Activated CD8-positive, alpha-beta T cell treated with anti-CD3 and anti-CD28 coated beads for 36 hours (primary cell): ENCODE measurements at regions not wholly inside any gene's neighbourhood (a gene's known extent, or its start where the extent isn't known, plus 50 kb on each side); places are given as distances from the start of the nearest gene placed in this dataset.

Experiments used
- ATAC-seq: fragments of 200-7000 bp; cut with Tn5 transposase; one replicate; pipeline ENCODE4 v1.10.0; 2021; ENCODE audit warnings: mild to moderate bottlenecking, moderate library complexity
- CTCF ChIA-PET: fragments of 350-600 bp; sonication (Branson Sonifier 250); formaldehyde crosslinking; loops from one replicate; lab custom pipeline; 2021; ENCODE audit warnings: antibody characterized with exemption; lab: Charles Lee
- POLR2A ChIA-PET: fragments of 350-600 bp; sonication (Branson Sonifier 250); formaldehyde crosslinking; loops from one replicate; lab custom pipeline; 2021; ENCODE audit warnings: antibody characterized with exemption; lab: Charles Lee
- DNase-seq: peaks from one replicate; pipeline ENCODE4 v3.0.0-alpha.2; 2020
- H3K27ac Mint-ChIP-seq: one replicate; pipeline ENCODE4 v1.8.0; 2021; ENCODE audit warnings: mild to moderate bottlenecking, mixed read lengths
- H3K27me3 Mint-ChIP-seq: one replicate; pipeline ENCODE4 v1.8.0; 2021; ENCODE audit warnings: mixed read lengths
- H3K36me3 Mint-ChIP-seq: one replicate; pipeline ENCODE4 v1.8.0; 2021; ENCODE audit warnings: low read depth, mixed read lengths
- H3K4me1 Mint-ChIP-seq: one replicate; pipeline ENCODE4 v1.8.0; 2021; ENCODE audit warnings: low read depth, mixed read lengths
- H3K4me3 Mint-ChIP-seq: one replicate; pipeline ENCODE4 v1.8.0; 2021; ENCODE audit warnings: mild to moderate bottlenecking, moderate library complexity, mixed read lengths
- H3K9me3 Mint-ChIP-seq: one replicate; pipeline ENCODE4 v1.8.0; 2021; ENCODE audit warnings: mixed read lengths
- intact Hi-C: fragments of 100-400 bp; cut with micrococcal nuclease; formaldehyde crosslinking; loops from one replicate; pipeline ENCODE4 v1.10.0; 2022
- TF ChIP-seq, protein P1 (sequence below): fragments of 200-600 bp; IDR thresholded peaks from one replicate; pipeline ENCODE4 v1.8.0; 2022; ENCODE audit warnings: antibody characterized with exemption, mild to moderate bottlenecking

DNA sequence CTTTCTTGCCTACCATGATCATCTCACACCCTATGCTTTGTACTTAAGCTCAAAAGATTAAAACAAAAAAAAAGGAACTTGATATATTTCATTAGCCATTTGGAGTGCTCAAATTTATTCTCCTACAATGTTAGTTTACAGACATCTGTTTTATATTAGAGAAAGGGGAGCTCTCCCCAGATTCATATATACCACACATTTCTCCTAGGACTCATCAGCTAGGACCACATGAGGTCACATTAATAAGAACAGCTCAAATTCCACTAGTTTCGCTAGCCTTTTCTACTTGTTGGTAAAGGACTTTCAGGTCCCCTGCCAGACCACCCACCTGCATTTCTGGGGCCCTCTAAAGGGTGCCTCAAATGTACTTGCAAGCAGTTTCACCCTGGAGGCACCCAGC lies 151.2 kb upstream of the MMADHC start:
- ATAC-seq: no peak
- Mint-ChIP-seq H3K27ac (no peak overlapping the region), H3K9me3 (no peaks in the 10 kb centered on the region), H3K4me1 (no peaks in the 10 kb centered on the region), H3K27me3 (peaks cover 2% of the 10 kb centered on the region), H3K4me3 (no peak overlapping the region), H3K36me3 (no peaks in the 10 kb centered on the region)
- intact Hi-C loops: no loop called here
- DNase-seq: no peak
- TF ChIP-seq, protein P1, sequence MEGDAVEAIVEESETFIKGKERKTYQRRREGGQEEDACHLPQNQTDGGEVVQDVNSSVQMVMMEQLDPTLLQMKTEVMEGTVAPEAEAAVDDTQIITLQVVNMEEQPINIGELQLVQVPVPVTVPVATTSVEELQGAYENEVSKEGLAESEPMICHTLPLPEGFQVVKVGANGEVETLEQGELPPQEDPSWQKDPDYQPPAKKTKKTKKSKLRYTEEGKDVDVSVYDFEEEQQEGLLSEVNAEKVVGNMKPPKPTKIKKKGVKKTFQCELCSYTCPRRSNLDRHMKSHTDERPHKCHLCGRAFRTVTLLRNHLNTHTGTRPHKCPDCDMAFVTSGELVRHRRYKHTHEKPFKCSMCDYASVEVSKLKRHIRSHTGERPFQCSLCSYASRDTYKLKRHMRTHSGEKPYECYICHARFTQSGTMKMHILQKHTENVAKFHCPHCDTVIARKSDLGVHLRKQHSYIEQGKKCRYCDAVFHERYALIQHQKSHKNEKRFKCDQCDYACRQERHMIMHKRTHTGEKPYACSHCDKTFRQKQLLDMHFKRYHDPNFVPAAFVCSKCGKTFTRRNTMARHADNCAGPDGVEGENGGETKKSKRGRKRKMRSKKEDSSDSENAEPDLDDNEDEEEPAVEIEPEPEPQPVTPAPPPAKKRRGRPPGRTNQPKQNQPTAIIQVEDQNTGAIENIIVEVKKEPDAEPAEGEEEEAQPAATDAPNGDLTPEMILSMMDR: no peak
- POLR2A ChIA-PET: no interaction called here
- CTCF ChIA-PET: interaction anchor here (0.6 kb wide), 1 partner anchor 43 kb away, joined by 3 read pairs; no protein-coding TSS in a partner anchor

DNA sequence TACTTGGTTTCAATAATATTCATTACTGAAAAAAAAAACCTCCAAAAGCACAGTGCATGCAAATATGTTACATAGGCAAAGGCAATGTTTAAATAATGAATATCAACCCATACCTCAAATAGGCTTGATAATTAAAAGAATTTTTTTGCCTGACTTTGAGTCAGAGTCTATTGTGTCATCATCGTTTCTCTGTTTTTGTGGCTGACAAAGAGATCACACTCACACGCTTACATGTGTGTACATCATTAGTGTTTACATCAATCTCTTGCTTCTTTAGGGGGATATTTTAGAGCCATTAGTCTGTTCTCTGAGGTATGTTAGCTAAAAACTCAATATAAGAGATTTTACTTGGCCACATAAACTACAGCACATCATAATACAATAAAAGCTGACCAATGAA lies 150.3 kb upstream of the MMADHC start:
- H3K4me3 Mint-ChIP-seq: no peak overlapping the region
- POLR2A ChIA-PET: no interaction called here
- TF ChIP-seq, protein P1: no peak
- H3K4me1 Mint-ChIP-seq: no peaks in the 10 kb centered on the region
- peaks cover 2% of the 10 kb centered on the region for H3K27me3 Mint-ChIP-seq
- H3K27ac Mint-ChIP-seq: no peak overlapping the region
- H3K36me3 Mint-ChIP-seq: no peaks in the 10 kb centered on the region
- CTCF ChIA-PET: no interaction called here
- intact Hi-C loops: no loop called here
- no peaks in the 10 kb centered on the region for H3K9me3 Mint-ChIP-seq
- ATAC-seq (no peak), DNase-seq (no peak)

DNA sequence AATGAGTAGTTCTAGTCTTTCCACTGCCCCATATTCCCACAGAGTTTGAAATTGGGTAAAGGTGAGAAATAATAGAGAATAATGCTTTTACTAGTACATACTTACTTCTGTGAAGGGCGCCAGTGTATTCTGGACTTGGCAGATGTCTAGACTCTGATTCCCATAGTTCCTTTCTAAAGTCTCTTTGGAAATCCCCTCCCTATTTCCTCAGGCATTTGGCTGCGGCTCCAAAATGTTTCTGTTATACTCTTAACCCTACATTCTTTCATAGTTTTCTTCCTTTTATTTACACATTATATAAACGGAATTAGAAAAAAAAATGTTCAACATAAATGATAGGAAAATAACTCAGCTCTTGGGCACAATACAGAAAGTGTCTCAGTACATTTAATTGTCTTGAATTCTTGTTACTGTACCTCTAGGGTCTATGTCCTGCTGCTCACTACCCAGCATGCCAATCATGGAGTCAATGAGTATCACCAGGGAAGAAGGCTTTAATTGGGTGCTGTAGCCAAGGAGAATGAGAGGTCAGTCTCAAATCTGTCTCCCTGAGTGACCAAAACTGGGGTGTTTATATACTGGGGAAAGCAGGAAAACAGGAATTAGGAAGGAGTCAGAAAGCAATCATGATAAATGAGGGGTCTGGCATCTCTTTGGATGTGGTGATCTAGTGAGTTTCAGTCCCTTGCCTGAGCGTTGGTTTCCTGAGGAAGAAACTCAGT lies 147.8 kb upstream of the MMADHC start:
- TF ChIP-seq, protein P1: no peak
- peaks cover 2% of the 10 kb centered on the region for H3K27me3 Mint-ChIP-seq
- no peak for DNase-seq
- CTCF ChIA-PET: interaction anchor here (0.8 kb wide), 1 partner anchor 12 kb away, joined by 4 read pairs; no protein-coding TSS in a partner anchor
- H3K4me1 Mint-ChIP-seq: no peaks in the 10 kb centered on the region
- intact Hi-C loops: no loop called here
- POLR2A ChIA-PET: no interaction called here
- no peaks in the 10 kb centered on the region for H3K36me3 Mint-ChIP-seq
- no peaks in the 10 kb centered on the region for H3K9me3 Mint-ChIP-seq
- no peak for ATAC-seq
- no peak overlapping the region for H3K27ac Mint-ChIP-seq
- H3K4me3 Mint-ChIP-seq: no peak overlapping the region

DNA sequence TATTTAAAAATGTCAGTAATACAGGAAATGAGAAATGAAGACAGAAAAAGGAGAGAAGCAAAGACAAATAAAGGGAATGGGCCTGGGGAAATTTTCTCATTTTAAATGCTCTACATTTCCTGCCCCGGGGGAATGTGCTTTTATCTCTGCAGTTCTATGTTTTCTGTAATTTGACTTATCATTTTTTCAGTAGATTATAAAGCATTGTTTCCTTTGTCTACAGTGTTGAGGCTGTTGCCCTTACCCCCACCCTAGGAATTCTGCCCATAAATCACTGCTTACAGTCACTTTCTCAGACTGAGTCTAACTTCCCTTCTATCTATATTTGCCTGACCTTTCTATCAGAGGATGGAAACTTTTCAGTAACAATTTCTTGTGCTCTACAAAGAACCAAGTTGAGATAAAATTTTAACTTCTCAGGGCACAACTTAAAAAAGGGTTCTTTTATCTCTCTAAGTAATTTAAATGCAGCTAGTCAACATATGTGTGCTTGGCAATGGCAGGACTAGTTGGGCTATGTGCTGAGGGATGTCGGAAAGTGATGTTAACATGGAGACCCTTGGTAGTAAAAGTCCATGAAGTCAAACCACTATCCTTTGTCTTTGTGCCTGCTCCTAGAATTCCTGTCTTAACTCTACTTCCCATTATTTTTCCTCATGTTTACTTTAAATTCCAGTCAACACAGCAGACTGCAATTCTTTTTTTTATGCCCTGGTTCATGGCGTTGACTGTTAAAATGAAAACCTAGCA lies 146.5 kb upstream of the MMADHC start:
- CTCF ChIA-PET: interaction anchor here (0.8 kb wide), 1 partner anchor 10 kb away, joined by 4 read pairs; no protein-coding TSS in a partner anchor
- no peak overlapping the region for H3K4me3 Mint-ChIP-seq
- H3K4me1 Mint-ChIP-seq: no peaks in the 10 kb centered on the region
- intact Hi-C loops: no loop called here
- peaks cover 2% of the 10 kb centered on the region for H3K27me3 Mint-ChIP-seq
- TF ChIP-seq, protein P1: no peak
- no peaks in the 10 kb centered on the region for H3K36me3 Mint-ChIP-seq
- no peak overlapping the region for H3K27ac Mint-ChIP-seq
- ATAC-seq (no peak), DNase-seq (no peak)
- H3K9me3 Mint-ChIP-seq: no peaks in the 10 kb centered on the region
- POLR2A ChIA-PET: no interaction called here

DNA sequence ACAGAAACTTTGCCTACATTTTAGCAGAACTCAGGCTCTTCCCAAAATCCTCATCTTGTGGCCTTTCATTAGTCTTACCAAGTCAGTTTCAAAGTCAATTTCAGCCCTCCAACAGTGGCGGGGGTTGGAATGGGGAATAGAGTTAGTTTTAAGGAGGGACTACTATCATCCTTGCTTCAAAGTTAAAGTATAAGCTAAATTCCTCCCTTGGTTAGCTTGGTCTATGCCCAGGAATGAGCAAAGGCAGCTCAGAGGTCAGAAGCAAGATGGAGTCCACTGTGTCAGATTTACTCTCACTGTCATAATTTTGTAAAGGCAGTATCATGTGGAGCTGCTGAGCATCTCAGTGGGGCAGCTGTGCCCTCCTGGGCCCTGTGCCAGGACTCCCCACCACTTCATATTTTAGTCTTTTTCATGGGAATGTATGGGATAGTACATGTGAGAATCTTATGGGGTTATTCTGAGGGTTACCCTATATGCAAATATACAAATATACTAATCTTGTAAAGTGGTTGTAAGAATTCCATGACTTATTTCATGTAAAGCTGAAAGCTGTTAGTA lies 145.2 kb upstream of the MMADHC start:
- H3K4me1 Mint-ChIP-seq: no peaks in the 10 kb centered on the region
- no peaks in the 10 kb centered on the region for H3K27me3 Mint-ChIP-seq
- DNase-seq: no peak
- ChIA-PET CTCF (no interaction called here), POLR2A (no interaction called here)
- TF ChIP-seq, protein P1: no peak
- intact Hi-C loops: no loop called here
- H3K27ac Mint-ChIP-seq: no peak overlapping the region
- no peak for ATAC-seq
- no peaks in the 10 kb centered on the region for H3K9me3 Mint-ChIP-seq
- H3K4me3 Mint-ChIP-seq: no peak overlapping the region
- H3K36me3 Mint-ChIP-seq: no peaks in the 10 kb centered on the region
